ENCODE measurements at regions not wholly inside any gene's neighbourhood (a gene's known extent, or its start where the extent isn't known, plus 50 kb on each side); places are given as distances from the start of the nearest gene placed in this dataset.

DNA sequence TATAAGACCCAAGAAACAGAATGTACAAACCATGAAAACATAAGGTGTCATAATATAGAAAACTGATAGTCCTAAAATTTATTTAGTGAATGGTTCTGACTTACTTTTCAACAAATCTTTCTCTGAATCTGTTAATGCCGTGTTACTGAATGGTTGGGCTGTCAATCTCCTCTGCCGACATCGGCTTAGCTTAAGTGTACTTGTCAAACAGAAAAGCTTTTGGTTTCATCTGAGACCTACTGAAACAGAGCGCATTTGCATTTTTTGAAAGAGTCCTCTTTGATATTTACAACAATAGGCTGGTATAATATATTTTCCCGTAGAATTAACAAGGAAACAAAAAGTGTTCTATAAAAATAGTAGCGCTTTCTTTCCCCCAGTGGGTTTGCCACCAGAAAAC, 120.9 kb upstream of the ZNF804B start:
- dilution Hi-C loops (cut with MboI; ENCODE audit: extremely low pct_ligation_motif_present, low sequenced_read_pairs): no loop called here
- H3K9ac ChIP-seq (ENCODE audit: control insufficient read depth, extremely low read depth, insufficient read depth, low read length): no peak overlapping the region
- H3K9me3 ChIP-seq (ENCODE audit: control insufficient read depth, low read depth, low read length): no peaks in the 10 kb centered on the region
- H2AFZ ChIP-seq (ENCODE audit: control insufficient read depth, low read length): no peak overlapping the region
- no peaks in the 10 kb centered on the region for H3K27me3 ChIP-seq (ENCODE audit: control insufficient read depth, extremely low read depth, insufficient read depth, low read length)
- no peaks in the 10 kb centered on the region for H3K9me1 ChIP-seq (ENCODE audit: control insufficient read depth, extremely low read depth, insufficient read depth, low read length)
- DNase-seq (ENCODE audit: low read depth, low spot score) (no peak), FAIRE-seq (no peak)
- H4K20me1 ChIP-seq (ENCODE audit: control insufficient read depth, extremely low read depth, insufficient read depth, low read length): no peaks in the 10 kb centered on the region
- no peaks in the 10 kb centered on the region for H3K36me3 ChIP-seq (ENCODE audit: control insufficient read depth in 2 of 2, extremely low read depth in 1 of 2, insufficient read depth in 2 of 2, low read length in 2 of 2)
- no peak overlapping the region for H3K4me2 ChIP-seq (ENCODE audit: control insufficient read depth, extremely low read depth, insufficient read depth, low read depth, low read length)
- TF ChIP-seq, protein P1, sequence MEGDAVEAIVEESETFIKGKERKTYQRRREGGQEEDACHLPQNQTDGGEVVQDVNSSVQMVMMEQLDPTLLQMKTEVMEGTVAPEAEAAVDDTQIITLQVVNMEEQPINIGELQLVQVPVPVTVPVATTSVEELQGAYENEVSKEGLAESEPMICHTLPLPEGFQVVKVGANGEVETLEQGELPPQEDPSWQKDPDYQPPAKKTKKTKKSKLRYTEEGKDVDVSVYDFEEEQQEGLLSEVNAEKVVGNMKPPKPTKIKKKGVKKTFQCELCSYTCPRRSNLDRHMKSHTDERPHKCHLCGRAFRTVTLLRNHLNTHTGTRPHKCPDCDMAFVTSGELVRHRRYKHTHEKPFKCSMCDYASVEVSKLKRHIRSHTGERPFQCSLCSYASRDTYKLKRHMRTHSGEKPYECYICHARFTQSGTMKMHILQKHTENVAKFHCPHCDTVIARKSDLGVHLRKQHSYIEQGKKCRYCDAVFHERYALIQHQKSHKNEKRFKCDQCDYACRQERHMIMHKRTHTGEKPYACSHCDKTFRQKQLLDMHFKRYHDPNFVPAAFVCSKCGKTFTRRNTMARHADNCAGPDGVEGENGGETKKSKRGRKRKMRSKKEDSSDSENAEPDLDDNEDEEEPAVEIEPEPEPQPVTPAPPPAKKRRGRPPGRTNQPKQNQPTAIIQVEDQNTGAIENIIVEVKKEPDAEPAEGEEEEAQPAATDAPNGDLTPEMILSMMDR (optimal IDR thresholded peaks at IDR 0.05 in 1 of 3, IDR thresholded peaks at IDR 0.05 in 1 of 3, conservative IDR thresholded peaks at IDR 0.05 in 1 of 3; ENCODE audit: extremely low read depth in 1 of 3, insufficient read depth in 2 of 3, low read length in 3 of 3): no peak
- no peak for TF ChIP-seq EZH2 (IDR thresholded peaks at IDR 0.05; ENCODE audit: low read length)
- no peaks in the 10 kb centered on the region for H3K79me2 ChIP-seq (ENCODE audit: control insufficient read depth, insufficient read depth, low read length)
- no peaks in the 10 kb centered on the region for H3K4me1 ChIP-seq (ENCODE audit: control insufficient read depth, extremely low read depth, insufficient read depth, low read length)
- no peak overlapping the region for H3K27ac ChIP-seq (ENCODE audit: control insufficient read depth, insufficient read depth, low read length)
- H3K4me3 ChIP-seq (ENCODE audit: control insufficient read depth in 2 of 3, extremely low read depth in 1 of 3, insufficient read depth in 2 of 3, low read depth in 1 of 3, low read length in 3 of 3): no peak overlapping the region

DNA sequence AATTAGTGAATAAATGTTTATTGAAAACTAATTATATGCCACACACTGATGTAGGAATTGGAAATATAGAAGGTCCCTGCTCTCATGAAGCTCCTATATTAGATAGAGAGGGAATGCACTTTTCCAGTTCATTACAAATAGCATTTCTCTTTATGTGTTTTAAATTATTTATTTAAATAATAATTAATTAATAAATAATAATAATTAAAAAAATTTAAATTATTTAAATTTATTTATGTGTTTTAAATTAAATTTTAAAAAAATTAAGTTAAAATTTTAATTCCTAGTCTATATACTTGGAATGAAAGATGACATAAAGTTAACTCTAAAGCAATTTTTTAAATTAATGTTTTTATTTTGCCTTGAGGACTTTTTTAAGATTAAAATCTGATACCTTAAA, 121.7 kb upstream of the ZNF804B start:
- Histone ChIP-seq H3K36me3 (ENCODE audit: control insufficient read depth in 2 of 2, extremely low read depth in 1 of 2, insufficient read depth in 2 of 2, low read length in 2 of 2) (no peaks in the 10 kb centered on the region), H3K79me2 (ENCODE audit: control insufficient read depth, insufficient read depth, low read length) (no peaks in the 10 kb centered on the region), H3K27ac (ENCODE audit: control insufficient read depth, insufficient read depth, low read length) (no peak overlapping the region), H3K9ac (ENCODE audit: control insufficient read depth, extremely low read depth, insufficient read depth, low read length) (no peak overlapping the region), H2AFZ (ENCODE audit: control insufficient read depth, low read length) (no peak overlapping the region), H3K4me3 (ENCODE audit: control insufficient read depth in 2 of 3, extremely low read depth in 1 of 3, insufficient read depth in 2 of 3, low read depth in 1 of 3, low read length in 3 of 3) (no peak overlapping the region), H3K9me1 (ENCODE audit: control insufficient read depth, extremely low read depth, insufficient read depth, low read length) (no peaks in the 10 kb centered on the region), H3K4me2 (ENCODE audit: control insufficient read depth, extremely low read depth, insufficient read depth, low read depth, low read length) (no peak overlapping the region), H3K9me3 (ENCODE audit: control insufficient read depth, low read depth, low read length) (no peaks in the 10 kb centered on the region), H3K27me3 (ENCODE audit: control insufficient read depth, extremely low read depth, insufficient read depth, low read length) (no peaks in the 10 kb centered on the region), H3K4me1 (ENCODE audit: control insufficient read depth, extremely low read depth, insufficient read depth, low read length) (no peaks in the 10 kb centered on the region), H4K20me1 (ENCODE audit: control insufficient read depth, extremely low read depth, insufficient read depth, low read length) (no peaks in the 10 kb centered on the region)
- dilution Hi-C loops (cut with MboI; ENCODE audit: extremely low pct_ligation_motif_present, low sequenced_read_pairs): no loop called here
- DNase-seq (ENCODE audit: low read depth, low spot score): no peak
- no peak for FAIRE-seq
- TF ChIP-seq, protein P1 (optimal IDR thresholded peaks at IDR 0.05 in 1 of 3, IDR thresholded peaks at IDR 0.05 in 1 of 3, conservative IDR thresholded peaks at IDR 0.05 in 1 of 3; ENCODE audit: extremely low read depth in 1 of 3, insufficient read depth in 2 of 3, low read length in 3 of 3): no peak
- TF ChIP-seq EZH2 (IDR thresholded peaks at IDR 0.05; ENCODE audit: low read length): no peak
